Activated CD4-positive, alpha-beta memory T cell treated with anti-CD3 and anti-CD28 coated beads for 36 hours (primary cell): ENCODE measurements at regions not wholly inside any gene's neighbourhood (a gene's known extent, or its start where the extent isn't known, plus 50 kb on each side); places are given as distances from the start of the nearest gene placed in this dataset.

ENCODE experiments used
- CTCF ChIA-PET: fragments of 350-600 bp; sonication (Branson Sonifier 250); formaldehyde crosslinking; loops from one replicate; lab custom pipeline; 2021; ENCODE audit warnings: antibody characterized with exemption, inconsistent platforms; lab: Charles Lee
- POLR2A ChIA-PET: fragments of 350-600 bp; sonication (Branson Sonifier 250); formaldehyde crosslinking; loops from one replicate; lab custom pipeline; 2021; ENCODE audit warnings: antibody characterized with exemption; lab: Charles Lee
- DNase-seq: peaks from one replicate; pipeline ENCODE4 v3.0.0-alpha.2; 2020
- H3K27ac Mint-ChIP-seq: one replicate; pipeline ENCODE4 v1.8.0; 2021; ENCODE audit warnings: mixed read lengths
- H3K27me3 Mint-ChIP-seq: one replicate; pipeline ENCODE4 v1.8.0; 2021; ENCODE audit warnings: mixed read lengths
- H3K36me3 Mint-ChIP-seq: one replicate; pipeline ENCODE4 v1.8.0; 2021; ENCODE audit warnings: mixed read lengths
- H3K4me1 Mint-ChIP-seq: one replicate; pipeline ENCODE4 v1.8.0; 2021; ENCODE audit warnings: low read depth, mixed read lengths
- H3K4me3 Mint-ChIP-seq: one replicate; pipeline ENCODE4 v1.8.0; 2021; ENCODE audit warnings: mild to moderate bottlenecking, mixed read lengths
- H3K9me3 Mint-ChIP-seq: one replicate; pipeline ENCODE4 v1.8.0; 2021; ENCODE audit warnings: mixed read lengths
- intact Hi-C: fragments of 100-400 bp; cut with micrococcal nuclease; formaldehyde crosslinking; loops from one replicate; pipeline ENCODE4 v1.15.1; 2023

GRCh38 chr20:39893003-39893685 is 795.9 kb downstream of the MAFB start:
- H3K27ac Mint-ChIP-seq: no peak overlapping the region

GRCh38 chr20:39890697-39891096 is 798.3 kb downstream of the MAFB start:
- intact Hi-C loops: no loop called here
- no peak for DNase-seq
- H3K27me3 Mint-ChIP-seq: no peaks in the 10 kb centered on the region
- no peaks in the 10 kb centered on the region for H3K36me3 Mint-ChIP-seq
- no peak overlapping the region for H3K27ac Mint-ChIP-seq
- no peaks in the 10 kb centered on the region for H3K4me1 Mint-ChIP-seq
- no peaks in the 10 kb centered on the region for H3K9me3 Mint-ChIP-seq
- POLR2A ChIA-PET: no interaction called here
- CTCF ChIA-PET: no interaction called here
- no peak overlapping the region for H3K4me3 Mint-ChIP-seq

More at GRCh38 chr20:39893003-39893685, 795.9 kb downstream of the MAFB start:
- POLR2A ChIA-PET: no interaction called here
- H3K36me3 Mint-ChIP-seq: no peaks in the 10 kb centered on the region
- DNase-seq: no peak
- no peaks in the 10 kb centered on the region for H3K4me1 Mint-ChIP-seq
- no peak overlapping the region for H3K4me3 Mint-ChIP-seq
- no peaks in the 10 kb centered on the region for H3K9me3 Mint-ChIP-seq
- no peaks in the 10 kb centered on the region for H3K27me3 Mint-ChIP-seq
- CTCF ChIA-PET: no interaction called here
- intact Hi-C loops: no loop called here

GRCh38 chr20:39888310-39888709 is 800.7 kb downstream of the MAFB start:
- POLR2A ChIA-PET: no interaction called here
- Mint-ChIP-seq H3K36me3 (no peaks in the 10 kb centered on the region), H3K4me3 (no peak overlapping the region), H3K27me3 (no peaks in the 10 kb centered on the region), H3K4me1 (no peaks in the 10 kb centered on the region), H3K9me3 (no peaks in the 10 kb centered on the region), H3K27ac (no peak overlapping the region)
- CTCF ChIA-PET: no interaction called here
- no peak for DNase-seq
- intact Hi-C loops: no loop called here

- no peak overlapping the region for H3K4me3 Mint-ChIP-seq
- no peak for DNase-seq
- ChIA-PET CTCF (no interaction called here), POLR2A (no interaction called here)
- no peak overlapping the region for H3K27ac Mint-ChIP-seq
- intact Hi-C loops: no loop called here
- peaks cover 4% of the 10 kb centered on the region for H3K9me3 Mint-ChIP-seq
- no peaks in the 10 kb centered on the region for H3K4me1 Mint-ChIP-seq
- no peaks in the 10 kb centered on the region for H3K27me3 Mint-ChIP-seq
- no peaks in the 10 kb centered on the region for H3K36me3 Mint-ChIP-seq
Measured at GRCh38 chr20:39886650-39887190, 802.3 kb downstream of the MAFB start.

- H3K27me3 Mint-ChIP-seq: no peaks in the 10 kb centered on the region
- peaks cover 7% of the 10 kb centered on the region for H3K9me3 Mint-ChIP-seq
- ChIA-PET CTCF (no interaction called here), POLR2A (no interaction called here)
- peak; percentile 30 for DNase-seq
- intact Hi-C loops: no loop called here
- H3K36me3 Mint-ChIP-seq: no peaks in the 10 kb centered on the region
- no peak overlapping the region for H3K4me3 Mint-ChIP-seq
- no peaks in the 10 kb centered on the region for H3K4me1 Mint-ChIP-seq
- no peak overlapping the region for H3K27ac Mint-ChIP-seq
Measured at GRCh38 chr20:39885975-39886649, 802.9 kb downstream of the MAFB start.

GRCh38 chr20:39882806-39883205 is 806.2 kb downstream of the MAFB start:
- no peak for DNase-seq
- H3K27me3 Mint-ChIP-seq: no peaks in the 10 kb centered on the region
- H3K27ac Mint-ChIP-seq: no peak overlapping the region
- no peaks in the 10 kb centered on the region for H3K4me1 Mint-ChIP-seq
- intact Hi-C loops: no loop called here
- peaks cover 9% of the 10 kb centered on the region for H3K9me3 Mint-ChIP-seq
- H3K36me3 Mint-ChIP-seq: no peaks in the 10 kb centered on the region
- H3K4me3 Mint-ChIP-seq: no peak overlapping the region
- ChIA-PET POLR2A (no interaction called here), CTCF (interaction anchor here (1.8 kb wide), 1 partner anchor 9 kb away, joined by 4 read pairs; no protein-coding TSS in a partner anchor)

- CTCF ChIA-PET: no interaction called here
- Mint-ChIP-seq H3K27me3 (no peaks in the 10 kb centered on the region), H3K36me3 (no peaks in the 10 kb centered on the region), H3K4me1 (no peaks in the 10 kb centered on the region), H3K4me3 (no peak overlapping the region), H3K27ac (no peak overlapping the region), H3K9me3 (peaks cover 9% of the 10 kb centered on the region)
- POLR2A ChIA-PET: no interaction called here
- intact Hi-C loops: no loop called here
- DNase-seq: no peak
Measured at GRCh38 chr20:39880890-39881289, 808.1 kb downstream of the MAFB start.

- Mint-ChIP-seq H3K36me3 (no peaks in the 10 kb centered on the region), H3K4me3 (no peak overlapping the region), H3K9me3 (peaks cover 9% of the 10 kb centered on the region), H3K27ac (no peak overlapping the region), H3K27me3 (no peaks in the 10 kb centered on the region), H3K4me1 (no peaks in the 10 kb centered on the region)
- POLR2A ChIA-PET: no interaction called here
- CTCF ChIA-PET: no interaction called here
- intact Hi-C loops: loop anchor here (10.0 kb wide), 1 partner anchor 614 kb away; no protein-coding TSS in a partner anchor
- DNase-seq: no peak
Measured at GRCh38 chr20:39879296-39879695, 809.7 kb downstream of the MAFB start.

GRCh38 chr20:39878809-39879208 is 810.2 kb downstream of the MAFB start:
- POLR2A ChIA-PET: no interaction called here

GRCh38 chr20:39878320-39878719 is 810.7 kb downstream of the MAFB start:
- POLR2A ChIA-PET: no interaction called here
- Mint-ChIP-seq H3K9me3 (peaks cover 9% of the 10 kb centered on the region), H3K4me1 (no peaks in the 10 kb centered on the region), H3K4me3 (no peak overlapping the region), H3K27me3 (no peaks in the 10 kb centered on the region), H3K36me3 (no peaks in the 10 kb centered on the region), H3K27ac (no peak overlapping the region)
- DNase-seq: no peak
- CTCF ChIA-PET: interaction anchor here (1.4 kb wide), 1 partner anchor 611 kb away, joined by 4 read pairs; no protein-coding TSS in a partner anchor
- intact Hi-C loops: loop anchor here (10.0 kb wide), 1 partner anchor 614 kb away; no protein-coding TSS in a partner anchor

More at GRCh38 chr20:39878809-39879208, 810.2 kb downstream of the MAFB start:
- intact Hi-C loops: loop anchor here (10.0 kb wide), 1 partner anchor 614 kb away; no protein-coding TSS in a partner anchor
- Mint-ChIP-seq H3K27ac (no peak overlapping the region), H3K27me3 (no peaks in the 10 kb centered on the region), H3K9me3 (peaks cover 9% of the 10 kb centered on the region), H3K36me3 (no peaks in the 10 kb centered on the region), H3K4me1 (no peaks in the 10 kb centered on the region), H3K4me3 (no peak overlapping the region)
- DNase-seq: no peak
- CTCF ChIA-PET: interaction anchor here (1.4 kb wide), 1 partner anchor 612 kb away, joined by 4 read pairs; no protein-coding TSS in a partner anchor

GRCh38 chr20:39877788-39878187 is 811.2 kb downstream of the MAFB start:
- Mint-ChIP-seq H3K36me3 (no peaks in the 10 kb centered on the region), H3K27ac (no peak overlapping the region), H3K27me3 (no peaks in the 10 kb centered on the region), H3K9me3 (peaks cover 9% of the 10 kb centered on the region), H3K4me3 (no peak overlapping the region), H3K4me1 (no peaks in the 10 kb centered on the region)
- CTCF ChIA-PET: interaction anchor here (1.4 kb wide), 1 partner anchor 611 kb away, joined by 4 read pairs; no protein-coding TSS in a partner anchor
- no peak for DNase-seq
- POLR2A ChIA-PET: no interaction called here
- intact Hi-C loops: loop anchor here (10.0 kb wide), 1 partner anchor 613 kb away; no protein-coding TSS in a partner anchor

GRCh38 chr20:39876976-39877635 is 811.9 kb downstream of the MAFB start:
- ChIA-PET CTCF (no interaction called here), POLR2A (no interaction called here)
- Mint-ChIP-seq H3K36me3 (no peaks in the 10 kb centered on the region), H3K4me1 (no peaks in the 10 kb centered on the region), H3K27ac (no peak overlapping the region), H3K9me3 (peaks cover 8% of the 10 kb centered on the region), H3K4me3 (no peak overlapping the region), H3K27me3 (no peaks in the 10 kb centered on the region)
- intact Hi-C loops: loop anchor here (10.0 kb wide), 1 partner anchor 612 kb away; no protein-coding TSS in a partner anchor
- no peak for DNase-seq
